Right ventricle myocardium inferior (tissue), 1 donor: ENCODE measurements at regions not wholly inside any gene's neighbourhood (a gene's known extent, or its start where the extent isn't known, plus 50 kb on each side); places are given as distances from the start of the nearest gene placed in this dataset.
"Not testable (repeated sequence)": the region's sequence is repeated elsewhere in the genome, so short reads cannot be mapped to it uniquely, and the experiment has no call there.

ENCODE experiments used
- ATAC-seq: fragments of 200-7000 bp; cut with Tn5 transposase; one replicate; pipeline ENCODE4 v1.9.1; 2020; ENCODE audit warnings: mild to moderate bottlenecking, moderate library complexity
- DNase-seq: peaks from one replicate; pipeline ENCODE4 v3.0.0; 2021; ENCODE audit errors: missing footprints
- intact Hi-C: fragments of 100-400 bp; cut with DNase I; formaldehyde crosslinking; loops from one replicate; pipeline ENCODE4 v1.11.0; 2022
- donor health status: DM: no; HTN: yes; CAD: no; lungs with severe emphysema.

DNA sequence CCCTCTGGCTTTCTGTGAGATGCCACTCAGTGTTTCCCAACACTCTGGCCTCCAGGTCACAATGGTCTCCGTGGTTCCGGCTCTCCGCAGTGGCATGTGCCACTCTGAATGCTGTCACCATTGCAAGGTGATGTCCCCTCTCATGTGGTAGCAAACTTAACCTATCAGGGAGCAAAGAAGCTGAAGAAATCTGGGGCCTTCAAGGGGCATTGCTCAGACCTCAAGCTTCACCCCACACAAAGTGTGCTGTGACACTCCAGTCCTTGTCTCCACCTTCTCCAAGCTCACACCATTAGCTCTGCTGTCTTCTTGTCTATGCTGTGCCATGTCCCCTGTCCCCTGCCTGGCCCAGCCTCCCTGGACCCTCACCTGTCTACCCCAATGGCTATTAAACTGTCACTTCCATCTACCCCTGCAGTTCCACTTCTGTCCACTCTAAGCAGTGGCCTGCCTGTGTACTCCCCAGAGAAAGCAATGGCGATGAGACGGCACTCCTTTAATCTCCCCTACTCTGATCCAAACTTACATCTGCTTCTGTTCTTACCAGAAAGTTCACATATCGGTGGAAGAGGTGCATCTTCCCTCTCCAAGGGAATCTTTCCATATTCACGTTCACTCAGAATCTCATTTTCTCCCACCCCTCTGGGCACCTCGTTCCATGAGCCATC is 93.7 kb downstream of the DHRS2 start:
- ATAC-seq = no peak
- no peak for DNase-seq
- intact Hi-C loops = loop anchor here (10.0 kb wide), 1 partner anchor 195 kb away; no protein-coding TSS in a partner anchor

DNA sequence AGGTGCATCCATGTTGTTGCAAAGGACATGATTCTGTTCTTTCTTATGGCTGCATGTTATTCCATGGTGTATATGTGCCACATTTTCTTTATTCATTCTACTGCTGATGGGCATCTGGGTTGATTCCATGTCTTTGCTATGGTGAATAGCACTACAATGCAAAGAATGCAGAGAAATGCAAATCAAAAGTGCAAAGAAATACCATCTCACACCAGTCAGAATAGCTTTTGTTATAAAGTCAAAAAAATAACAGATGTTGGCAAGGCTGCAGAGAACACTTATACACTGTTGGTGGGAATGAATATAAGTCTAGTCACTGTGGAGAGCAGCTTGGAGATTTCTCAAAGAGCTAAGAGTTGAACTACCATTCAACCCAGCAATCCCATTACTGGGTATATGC is 99.2 kb downstream of the DHRS2 start:
- no peak for DNase-seq
- intact Hi-C loops = no loop called here
- no peak for ATAC-seq

DNA sequence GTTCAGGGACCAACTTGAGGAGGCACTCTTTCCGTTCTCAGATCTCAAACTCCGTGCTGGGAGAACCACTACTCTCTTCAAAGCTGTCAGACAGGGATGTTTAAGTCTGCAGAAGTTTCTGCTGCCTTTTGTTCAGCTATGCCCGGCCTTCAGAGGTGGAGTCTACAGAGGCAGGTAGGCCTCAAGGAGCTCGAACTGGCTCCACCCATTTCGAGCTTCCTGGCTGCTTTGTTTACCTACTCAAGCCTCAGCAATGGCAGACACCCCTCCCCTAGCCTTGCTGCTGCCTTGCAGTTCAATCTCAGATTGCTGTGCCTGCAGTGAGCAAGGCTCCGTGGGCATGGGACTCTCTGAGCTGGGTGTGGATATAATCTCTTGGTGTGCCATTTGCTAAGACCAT is 108.2 kb downstream of the DHRS2 start:
- intact Hi-C loops, ATAC-seq, DNase-seq: not testable (repeated sequence)

DNA sequence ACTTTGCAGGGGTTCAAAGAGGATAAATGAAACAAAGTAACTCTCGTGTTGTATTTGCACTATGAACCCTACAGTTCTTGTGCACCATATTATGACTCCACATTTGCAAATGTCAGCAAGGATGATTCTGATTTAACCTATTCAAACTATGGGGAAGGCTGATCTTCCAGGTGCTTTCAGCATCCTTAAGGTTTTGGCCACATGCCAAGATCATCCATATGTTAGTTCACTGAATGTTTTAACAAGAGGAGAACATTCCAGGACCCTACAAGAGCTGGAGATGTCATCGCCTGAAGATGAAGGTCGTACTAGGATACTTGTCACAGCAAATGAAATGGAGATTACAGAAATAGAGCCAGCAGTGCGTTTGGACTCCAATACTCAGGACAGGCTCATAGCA is 114.2 kb downstream of the DHRS2 start:
- ATAC-seq = no peak
- DNase-seq = no peak
- intact Hi-C loops = no loop called here

DNA sequence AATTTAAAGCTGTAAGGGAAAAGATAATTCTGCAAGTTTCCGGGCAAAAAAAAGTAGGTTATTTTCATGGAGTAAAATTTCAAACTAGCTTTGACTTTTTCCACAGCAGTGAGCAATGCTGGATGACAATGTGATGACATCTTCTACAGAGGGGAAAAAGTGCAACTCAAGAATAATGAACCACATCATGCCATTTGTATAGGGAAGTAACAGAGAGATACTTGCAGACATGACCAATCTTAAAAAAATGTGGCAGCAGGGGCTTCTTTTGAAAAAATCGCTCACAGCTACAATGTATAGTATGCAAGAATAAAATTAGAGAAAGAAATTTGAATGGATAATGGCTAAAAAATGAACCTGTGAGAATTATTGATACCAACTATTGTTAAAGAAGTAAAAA is 115.5 kb downstream of the DHRS2 start:
- ATAC-seq = no peak
- no peak for DNase-seq
- intact Hi-C loops = no loop called here

DNA sequence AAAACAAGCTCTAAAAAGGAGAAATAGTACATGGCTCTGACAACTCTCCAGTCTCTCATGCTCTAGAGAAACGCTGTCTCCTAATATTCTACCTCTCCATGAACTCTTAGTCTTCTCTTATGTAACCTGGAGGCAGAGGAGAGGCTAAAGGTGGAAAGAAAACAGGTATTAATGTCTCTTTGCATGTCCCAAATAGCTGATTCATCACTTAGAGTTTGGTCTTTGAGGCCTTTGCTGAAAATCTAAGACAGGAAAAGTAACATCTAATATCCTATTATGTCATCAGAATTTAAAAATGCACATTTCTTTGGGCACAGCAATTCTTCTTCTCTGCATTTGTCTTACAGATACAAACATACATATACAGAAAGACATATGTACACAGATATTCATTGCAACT is 127.2 kb downstream of the DHRS2 start:
- ATAC-seq (no peak), DNase-seq (no peak)
- intact Hi-C loops = no loop called here

DNA sequence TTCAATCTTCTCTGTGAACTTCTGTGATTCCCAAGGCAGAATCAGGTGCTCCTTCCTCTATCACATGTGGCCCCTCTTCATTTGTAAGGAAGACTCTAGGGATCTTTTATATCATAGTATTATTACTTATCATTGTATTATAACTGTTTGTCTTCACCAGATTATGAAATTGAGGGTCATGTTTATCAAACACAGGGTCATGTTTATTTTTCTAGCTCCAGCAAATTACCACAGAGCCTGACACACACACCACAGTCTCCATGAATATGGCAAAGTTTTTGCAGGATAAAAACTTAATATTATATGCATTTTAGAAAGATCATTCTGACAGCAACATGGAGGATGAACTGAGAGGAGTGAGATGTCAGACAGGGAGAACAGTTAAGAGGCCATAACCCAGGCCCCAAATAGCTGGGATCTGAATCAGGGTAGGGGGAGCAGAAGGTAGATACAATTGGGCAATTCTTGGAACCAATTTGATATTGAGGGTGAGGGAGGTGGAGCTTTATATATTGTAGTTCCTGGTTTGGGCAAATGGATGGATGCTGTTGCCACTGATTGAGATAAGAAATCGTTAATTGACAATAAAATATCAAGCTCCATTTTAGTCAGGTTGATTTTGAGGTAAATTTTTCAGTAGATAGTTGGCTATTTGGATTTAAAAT is 130.7 kb downstream of the DHRS2 start:
- DNase-seq (no peak), ATAC-seq (no peak)
- intact Hi-C loops = no loop called here

DNA sequence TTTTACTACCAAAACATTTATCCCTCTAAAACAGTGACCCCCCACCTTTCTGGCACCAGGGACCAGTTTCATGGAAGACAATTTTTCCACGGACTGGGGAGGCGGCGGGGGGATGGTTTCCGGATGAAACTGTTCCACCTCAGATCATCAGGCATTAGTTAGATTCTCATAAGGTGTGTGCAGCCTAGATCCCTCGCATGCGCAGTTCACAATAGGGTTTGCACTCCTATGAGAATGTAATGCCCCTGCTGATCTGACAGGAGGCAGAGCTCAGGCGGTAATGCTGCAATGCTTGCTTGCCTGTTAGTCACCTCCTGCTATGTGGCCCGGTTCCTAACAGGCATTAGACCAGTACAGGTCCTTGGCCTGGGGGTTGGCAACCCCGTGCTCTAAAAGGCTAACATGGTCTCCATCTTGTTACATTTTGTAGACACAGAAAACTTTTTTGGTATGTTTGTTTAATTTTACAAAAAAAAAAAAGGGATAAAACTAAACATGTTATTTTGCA is 133.1 kb downstream of the DHRS2 start:
- intact Hi-C loops, DNase-seq, ATAC-seq: not testable (repeated sequence)

DNA sequence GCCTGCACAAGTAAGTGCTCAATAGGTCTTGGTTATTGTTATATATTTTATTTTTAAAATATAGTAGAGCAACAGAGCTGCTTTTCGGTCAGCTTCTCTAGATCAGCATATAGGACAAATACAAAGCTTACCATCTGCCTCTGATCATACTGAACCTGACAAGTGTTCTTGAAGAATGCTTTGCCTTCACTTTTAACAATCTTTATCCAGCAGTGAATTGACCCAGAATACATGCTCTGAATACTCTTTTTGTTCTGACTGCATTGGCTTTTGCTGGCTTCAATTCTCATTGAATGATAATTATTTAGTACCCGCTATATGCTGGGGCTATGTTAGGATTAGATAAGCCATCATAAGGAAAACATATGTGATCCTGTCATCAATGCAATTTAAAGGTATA is 137.8 kb downstream of the DHRS2 start:
- intact Hi-C loops = no loop called here
- no peak for ATAC-seq
- DNase-seq = no peak

DNA sequence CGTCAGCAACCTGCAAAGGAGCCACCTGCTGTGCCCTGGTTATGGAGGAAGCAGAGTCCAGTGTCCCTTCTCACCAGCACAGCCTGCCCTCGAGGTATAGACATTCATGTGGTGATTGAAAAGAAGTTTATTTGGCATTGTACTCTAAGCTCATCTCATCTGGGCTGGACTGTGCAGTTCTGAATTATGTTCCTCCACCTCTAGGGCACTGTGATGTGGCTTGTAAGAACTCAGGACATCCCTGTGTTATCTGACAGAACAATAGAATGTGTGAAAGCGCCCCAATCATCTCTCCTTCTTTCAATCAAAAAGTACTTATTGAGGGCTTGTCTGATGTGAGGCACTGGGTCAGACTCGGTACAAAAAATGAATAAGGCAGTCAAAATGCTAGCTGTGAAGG is 140.1 kb downstream of the DHRS2 start:
- intact Hi-C loops = no loop called here

DNA sequence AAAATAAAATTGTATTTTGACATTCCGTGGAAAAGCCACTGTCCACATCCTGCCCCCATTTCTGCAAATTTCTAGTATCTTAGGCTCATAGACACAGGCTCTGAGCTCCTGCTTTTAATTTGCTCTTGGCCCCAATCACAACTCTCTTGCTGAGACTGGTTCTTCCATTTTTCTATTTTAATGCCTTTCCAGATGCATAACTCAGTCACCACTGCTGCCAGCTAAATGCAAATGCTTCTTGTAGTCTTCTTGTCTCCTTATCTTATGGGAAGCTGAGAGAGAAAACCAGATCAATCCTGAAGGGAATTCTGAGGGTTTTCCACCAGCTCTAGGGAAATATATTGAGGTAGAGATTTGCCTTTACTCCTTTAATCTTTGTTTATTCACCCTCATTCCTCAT is 149.0 kb downstream of the DHRS2 start:
- intact Hi-C loops = no loop called here
- no peak for DNase-seq
- no peak for ATAC-seq

More for the DNA sequence above, 140.1 kb downstream of the DHRS2 start:
- DNase-seq = no peak
- no peak for ATAC-seq

DNA sequence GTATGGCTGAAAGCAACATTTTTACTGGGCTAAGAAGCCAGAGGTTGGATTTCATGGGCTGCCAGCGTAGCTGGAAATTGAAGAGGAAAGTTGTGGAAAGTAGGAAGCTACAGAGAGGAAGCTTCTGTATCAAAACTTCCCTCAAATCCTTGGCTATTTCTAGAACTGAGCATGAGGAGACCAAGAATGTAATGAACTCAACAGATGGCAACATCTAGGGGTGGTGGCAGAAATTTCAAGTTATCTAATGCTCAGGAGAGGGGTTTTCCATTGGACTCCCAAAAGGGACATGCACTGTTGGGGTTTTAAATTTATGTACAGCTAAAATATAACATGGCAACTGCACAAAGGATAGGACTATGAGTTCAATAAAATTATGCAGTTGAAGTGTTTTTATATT is 151.3 kb downstream of the DHRS2 start:
- no peak for DNase-seq
- intact Hi-C loops = no loop called here
- ATAC-seq = no peak

DNA sequence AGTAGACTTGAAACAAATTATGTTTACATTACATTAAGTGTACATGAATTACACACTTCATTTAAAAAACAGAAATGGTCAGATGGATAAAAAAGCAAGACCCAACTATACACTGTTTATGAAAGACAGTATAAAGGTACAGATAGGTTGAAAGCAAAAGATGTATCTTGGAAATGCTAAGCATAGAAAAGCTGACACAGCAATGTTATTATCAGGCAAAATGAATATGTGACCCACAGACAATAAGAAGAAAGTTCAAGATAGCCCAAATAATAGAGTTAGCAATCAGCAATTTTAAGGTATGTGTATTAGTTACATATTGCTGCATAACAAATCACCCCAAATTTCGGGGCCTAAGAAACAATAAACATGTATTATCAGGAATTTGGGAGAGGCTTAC is 153.5 kb downstream of the DHRS2 start:
- ATAC-seq (no peak), DNase-seq (no peak)
- intact Hi-C loops = no loop called here

DNA sequence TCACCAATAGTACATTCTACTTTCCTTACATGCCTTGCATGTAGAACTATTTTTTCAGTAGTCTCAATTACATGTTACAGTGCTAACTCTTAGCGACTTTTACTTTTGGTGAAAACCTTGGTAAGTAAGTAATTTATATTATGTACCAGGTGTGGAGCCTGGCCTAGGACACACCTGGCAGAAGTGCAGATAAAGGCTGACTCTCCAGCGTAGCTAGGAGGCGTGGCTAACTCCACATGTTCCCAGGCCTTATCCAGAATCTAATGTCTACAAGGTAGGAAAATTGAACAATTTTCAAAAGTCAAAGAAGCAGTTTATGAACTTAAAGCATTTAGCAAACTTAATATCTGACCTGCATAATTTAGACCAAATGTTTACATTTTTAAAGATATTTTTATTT is 157.4 kb downstream of the DHRS2 start:
- no peak for ATAC-seq
- intact Hi-C loops = no loop called here
- DNase-seq = no peak

DNA sequence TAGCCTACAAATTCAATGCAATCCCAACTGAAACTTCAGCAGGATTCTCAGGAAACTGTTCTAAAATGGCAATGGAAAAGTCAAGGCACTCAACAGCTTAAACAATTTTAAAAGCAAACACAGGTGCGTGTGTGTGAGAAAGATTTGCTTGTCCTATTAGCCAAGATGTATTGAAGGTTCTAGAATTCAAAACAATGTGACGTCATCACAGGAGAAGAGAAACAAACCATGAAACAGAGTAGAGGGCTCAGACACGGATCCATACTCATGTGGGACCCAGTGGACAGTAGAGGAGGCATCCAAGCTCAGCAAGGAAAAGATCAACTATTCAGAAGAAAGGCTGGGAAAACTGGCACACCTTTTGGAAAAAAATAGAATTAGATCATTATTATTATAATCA is 152.8 kb upstream of the DHRS4 start:
- no peak for ATAC-seq
- intact Hi-C loops = no loop called here
- DNase-seq = no peak

DNA sequence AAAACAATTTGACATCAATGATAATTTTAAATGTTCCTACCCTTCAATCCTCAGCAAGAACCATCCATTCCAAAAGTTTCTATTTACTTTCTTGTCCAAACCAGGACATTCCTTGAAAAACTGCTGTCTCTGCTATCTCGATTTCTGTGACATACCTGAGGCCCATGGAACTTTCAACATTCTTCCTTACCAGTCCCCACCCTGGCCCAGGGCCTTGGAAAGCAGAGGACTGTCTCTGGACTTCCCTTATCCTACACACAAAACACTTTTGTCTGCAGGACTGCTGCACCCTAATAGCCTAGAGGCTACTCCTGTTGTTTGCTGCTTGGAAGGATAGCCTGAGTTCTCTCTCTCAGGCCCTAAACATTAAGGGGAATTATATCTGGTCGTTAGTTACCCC is 151.8 kb upstream of the DHRS4 start:
- ATAC-seq (no peak), DNase-seq (no peak)
- intact Hi-C loops = no loop called here

DNA sequence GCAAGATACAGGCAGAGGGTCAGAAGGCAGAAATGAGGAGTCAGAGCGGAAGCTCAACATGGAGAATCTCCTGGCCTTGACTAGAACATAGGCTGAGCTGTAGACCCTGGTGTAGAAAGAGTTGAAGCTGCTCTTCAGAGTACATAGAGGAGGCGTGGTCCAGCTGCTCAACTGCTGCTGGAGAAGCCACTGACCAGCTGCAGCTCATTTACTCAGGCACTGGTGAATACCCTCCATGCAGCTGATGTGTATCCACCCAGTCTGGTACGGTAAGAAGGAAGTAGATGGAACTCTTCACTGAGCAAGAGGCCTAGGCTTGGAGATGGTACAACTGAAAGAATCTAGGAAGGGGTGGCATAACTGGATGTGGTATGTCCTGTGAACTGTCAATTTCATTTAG is 148.8 kb upstream of the DHRS4 start:
- DNase-seq (no peak), ATAC-seq (no peak)
- intact Hi-C loops = no loop called here

DNA sequence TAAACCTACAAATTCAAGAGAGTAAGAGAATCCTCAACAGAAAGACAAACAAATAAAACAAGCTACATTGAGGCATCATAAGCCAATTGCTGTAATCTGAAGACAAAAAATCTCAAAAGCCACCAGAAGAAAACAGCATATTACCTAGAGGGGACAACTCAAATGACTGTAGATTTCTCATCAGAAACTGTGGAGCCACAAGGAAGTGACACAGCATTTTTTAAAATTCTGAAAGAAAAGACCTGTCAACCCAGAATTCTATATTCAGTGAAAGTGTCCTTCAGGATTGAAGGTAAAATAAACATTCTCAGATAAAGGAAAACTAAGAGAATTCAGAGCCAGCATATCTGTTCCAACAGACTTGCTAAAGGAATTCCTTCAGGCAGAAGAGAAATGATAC is 147.8 kb upstream of the DHRS4 start:
- intact Hi-C loops = no loop called here
- DNase-seq = no peak
- ATAC-seq = no peak

DNA sequence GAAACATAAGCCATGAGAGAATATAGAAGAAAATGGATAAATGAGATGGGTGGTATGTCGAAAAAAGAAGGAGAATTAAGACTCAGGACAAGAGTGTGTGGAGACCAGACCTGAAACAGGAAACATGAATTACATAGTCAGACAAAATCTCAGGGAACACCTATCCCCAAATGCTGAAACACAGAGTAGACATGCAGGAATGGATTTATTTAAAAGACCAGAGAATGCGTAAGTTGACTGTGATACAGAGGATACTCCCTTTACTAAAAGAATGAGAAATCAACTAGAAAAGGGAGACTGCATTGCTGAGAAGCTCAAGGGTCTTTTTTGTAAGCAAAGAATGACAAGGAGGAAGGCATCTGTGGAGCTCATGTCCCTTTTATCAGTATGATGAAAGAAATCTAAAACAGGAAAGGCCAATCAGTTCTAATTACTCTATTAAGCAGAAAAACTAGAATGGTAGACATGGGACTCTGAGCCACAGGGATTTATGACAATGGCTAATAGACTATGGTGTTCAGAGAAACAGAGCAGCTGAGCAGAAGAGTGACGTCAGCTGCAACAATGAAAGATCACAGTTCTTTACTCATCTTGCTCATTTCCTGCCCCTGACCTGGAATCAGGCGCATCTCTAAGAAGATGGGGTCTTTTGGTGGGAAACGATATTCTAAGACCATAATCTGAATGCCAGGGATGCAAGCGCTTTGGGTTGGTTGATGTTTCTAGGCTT is 138.9 kb upstream of the DHRS4 start:
- no peak for DNase-seq
- intact Hi-C loops = no loop called here
- no peak for ATAC-seq

DNA sequence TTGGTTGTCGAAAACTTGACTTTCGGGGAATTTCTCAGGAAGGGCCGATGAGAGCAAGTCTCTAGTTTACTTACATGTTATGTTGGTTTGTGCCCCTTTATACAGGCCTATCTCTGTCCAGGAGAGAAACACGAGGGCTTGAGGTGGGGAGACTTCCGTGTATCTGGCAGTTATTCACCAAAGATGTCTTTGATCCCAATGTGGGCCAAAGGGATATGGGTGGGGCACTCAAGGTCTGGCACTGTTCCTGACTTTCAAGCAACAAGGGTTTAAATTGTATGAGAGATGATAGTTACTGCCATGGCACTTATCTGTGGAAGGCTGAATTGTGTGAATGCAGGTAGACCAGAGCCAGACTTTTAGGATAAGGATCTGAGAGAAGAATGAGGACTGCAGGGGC is 137.2 kb upstream of the DHRS4 start:
- DNase-seq = no peak
- ATAC-seq = no peak
- intact Hi-C loops = no loop called here
